K562 (cell line): ENCODE measurements at regions not wholly inside any gene's neighbourhood (a gene's known extent, or its start where the extent isn't known, plus 50 kb on each side); places are given as distances from the start of the nearest gene placed in this dataset.

Experiments used
- CBX2 ChIP-seq: fragments of 200-600 bp; sonication (generic); IDR thresholded peaks from one replicate; pipeline ENCODE4 v1.6.1; 2012; ENCODE audit warnings: mild to moderate bottlenecking, low read length, inconsistent platforms; ENCODE audit not compliant: insufficient read depth, poor library complexity, severe bottlenecking
- CTBP1 ChIP-seq: fragments of 450-650 bp; IDR thresholded peaks from 2 replicates; pipeline ENCODE4 v1.6.1; 2016; ENCODE audit warnings: borderline replicate concordance
- CTCF ChIP-seq, 3 experiments: IDR thresholded peaks in 2 of 3; conservative IDR thresholded peaks in 1 of 3; 2 replicates each; pipeline ENCODE4 v1.5.1; 2011 to 2012; ENCODE audit warnings: low read length in 3 of 3, mild to moderate bottlenecking in 3 of 3, control low read depth in 2 of 3, improper control_type of control experiment in 1 of 3, inconsistent platforms in 1 of 3, low read depth in 1 of 3, mixed read lengths in 1 of 3, moderate library complexity in 1 of 3; ENCODE audit not compliant: insufficient read depth in 2 of 3
- MTA2 ChIP-seq: fragments of 450-650 bp; IDR thresholded peaks from 2 replicates; pipeline ENCODE4 v1.6.1; 2016; ENCODE audit warnings: low read depth
- TF ChIP-seq, protein P1 (sequence below): sonication (generic); formaldehyde crosslinking; IDR thresholded peaks from 2 replicates; pipeline ENCODE4 v1.8.0; 2022; ENCODE audit warnings: mild to moderate bottlenecking, missing genetic modification reagents
- TF ChIP-seq, protein P2 (sequence below): fragments of 150-350 bp; IDR thresholded peaks from 2 replicates; pipeline ENCODE4 v1.6.1; 2014; ENCODE audit warnings: low read depth, mild to moderate bottlenecking, low read length, borderline replicate concordance
- TF ChIP-seq, protein P3 (sequence below), 2 experiments: IDR thresholded peaks; 2 replicates each; pipeline ENCODE4 v1.6.1; 2011; ENCODE audit warnings: borderline replicate concordance in 1 of 2, control low read depth in 1 of 2, low read depth in 1 of 2, low read length in 1 of 2, mild to moderate bottlenecking in 1 of 2, mixed read lengths in 1 of 2, moderate library complexity in 1 of 2; ENCODE audit not compliant: insufficient read depth in 1 of 2, insufficient read length in 1 of 2, poor library complexity in 1 of 2, severe bottlenecking in 1 of 2; ENCODE audit errors: extremely low read depth in 1 of 2

DNA sequence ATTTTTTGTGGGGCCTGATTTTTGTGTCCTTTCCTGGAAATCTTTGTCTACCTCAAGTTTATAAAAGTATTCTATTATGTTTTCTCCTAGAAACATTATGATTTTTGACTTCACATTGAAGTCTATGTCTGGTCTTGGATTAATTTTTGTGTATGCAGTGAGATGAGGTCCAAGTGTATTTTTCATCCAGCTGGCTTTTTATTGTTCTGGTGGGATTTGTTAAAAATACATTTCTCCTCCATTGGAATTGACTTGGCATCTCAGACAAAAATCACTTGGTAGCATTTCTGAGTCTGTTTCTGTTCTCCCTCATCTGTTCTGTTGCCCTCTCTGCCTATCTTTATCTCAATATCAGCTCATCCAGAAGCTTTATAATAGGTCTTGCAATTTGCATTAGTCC lies 109.0 kb downstream of the IRX1 start (continued):
- TF ChIP-seq, protein P1, sequence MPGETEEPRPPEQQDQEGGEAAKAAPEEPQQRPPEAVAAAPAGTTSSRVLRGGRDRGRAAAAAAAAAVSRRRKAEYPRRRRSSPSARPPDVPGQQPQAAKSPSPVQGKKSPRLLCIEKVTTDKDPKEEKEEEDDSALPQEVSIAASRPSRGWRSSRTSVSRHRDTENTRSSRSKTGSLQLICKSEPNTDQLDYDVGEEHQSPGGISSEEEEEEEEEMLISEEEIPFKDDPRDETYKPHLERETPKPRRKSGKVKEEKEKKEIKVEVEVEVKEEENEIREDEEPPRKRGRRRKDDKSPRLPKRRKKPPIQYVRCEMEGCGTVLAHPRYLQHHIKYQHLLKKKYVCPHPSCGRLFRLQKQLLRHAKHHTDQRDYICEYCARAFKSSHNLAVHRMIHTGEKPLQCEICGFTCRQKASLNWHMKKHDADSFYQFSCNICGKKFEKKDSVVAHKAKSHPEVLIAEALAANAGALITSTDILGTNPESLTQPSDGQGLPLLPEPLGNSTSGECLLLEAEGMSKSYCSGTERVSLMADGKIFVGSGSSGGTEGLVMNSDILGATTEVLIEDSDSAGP (CRISPR knock-in tag) = no peak
- TF ChIP-seq CBX2 (no peak), CTCF (IDR thresholded peaks at IDR 0.05 in 2 of 3, conservative IDR thresholded peaks at IDR 0.05 in 1 of 3; ENCODE audit: insufficient read depth in 2 of 3, low read depth in 1 of 3, low read length in 3 of 3) (no peak), CTBP1 (no peak), MTA2 (no peak)
- TF ChIP-seq, protein P2, sequence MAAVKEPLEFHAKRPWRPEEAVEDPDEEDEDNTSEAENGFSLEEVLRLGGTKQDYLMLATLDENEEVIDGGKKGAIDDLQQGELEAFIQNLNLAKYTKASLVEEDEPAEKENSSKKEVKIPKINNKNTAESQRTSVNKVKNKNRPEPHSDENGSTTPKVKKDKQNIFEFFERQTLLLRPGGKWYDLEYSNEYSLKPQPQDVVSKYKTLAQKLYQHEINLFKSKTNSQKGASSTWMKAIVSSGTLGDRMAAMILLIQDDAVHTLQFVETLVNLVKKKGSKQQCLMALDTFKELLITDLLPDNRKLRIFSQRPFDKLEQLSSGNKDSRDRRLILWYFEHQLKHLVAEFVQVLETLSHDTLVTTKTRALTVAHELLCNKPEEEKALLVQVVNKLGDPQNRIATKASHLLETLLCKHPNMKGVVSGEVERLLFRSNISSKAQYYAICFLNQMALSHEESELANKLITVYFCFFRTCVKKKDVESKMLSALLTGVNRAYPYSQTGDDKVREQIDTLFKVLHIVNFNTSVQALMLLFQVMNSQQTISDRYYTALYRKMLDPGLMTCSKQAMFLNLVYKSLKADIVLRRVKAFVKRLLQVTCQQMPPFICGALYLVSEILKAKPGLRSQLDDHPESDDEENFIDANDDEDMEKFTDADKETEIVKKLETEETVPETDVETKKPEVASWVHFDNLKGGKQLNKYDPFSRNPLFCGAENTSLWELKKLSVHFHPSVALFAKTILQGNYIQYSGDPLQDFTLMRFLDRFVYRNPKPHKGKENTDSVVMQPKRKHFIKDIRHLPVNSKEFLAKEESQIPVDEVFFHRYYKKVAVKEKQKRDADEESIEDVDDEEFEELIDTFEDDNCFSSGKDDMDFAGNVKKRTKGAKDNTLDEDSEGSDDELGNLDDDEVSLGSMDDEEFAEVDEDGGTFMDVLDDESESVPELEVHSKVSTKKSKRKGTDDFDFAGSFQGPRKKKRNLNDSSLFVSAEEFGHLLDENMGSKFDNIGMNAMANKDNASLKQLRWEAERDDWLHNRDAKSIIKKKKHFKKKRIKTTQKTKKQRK = no peak
- TF ChIP-seq, protein P3, sequence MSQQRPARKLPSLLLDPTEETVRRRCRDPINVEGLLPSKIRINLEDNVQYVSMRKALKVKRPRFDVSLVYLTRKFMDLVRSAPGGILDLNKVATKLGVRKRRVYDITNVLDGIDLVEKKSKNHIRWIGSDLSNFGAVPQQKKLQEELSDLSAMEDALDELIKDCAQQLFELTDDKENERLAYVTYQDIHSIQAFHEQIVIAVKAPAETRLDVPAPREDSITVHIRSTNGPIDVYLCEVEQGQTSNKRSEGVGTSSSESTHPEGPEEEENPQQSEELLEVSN (IDR thresholded peaks at IDR 0.05; ENCODE audit: borderline replicate concordance in 1 of 2, extremely low read depth in 1 of 2, insufficient read depth in 1 of 2, insufficient read length in 1 of 2, low read depth in 1 of 2, low read length in 1 of 2, poor library complexity in 1 of 2, severe bottlenecking in 1 of 2) = no peak
